ENCODE measurements at regions not wholly inside any gene's neighbourhood (a gene's known extent, or its start where the extent isn't known, plus 50 kb on each side); places are given as distances from the start of the nearest gene placed in this dataset.

DNA sequence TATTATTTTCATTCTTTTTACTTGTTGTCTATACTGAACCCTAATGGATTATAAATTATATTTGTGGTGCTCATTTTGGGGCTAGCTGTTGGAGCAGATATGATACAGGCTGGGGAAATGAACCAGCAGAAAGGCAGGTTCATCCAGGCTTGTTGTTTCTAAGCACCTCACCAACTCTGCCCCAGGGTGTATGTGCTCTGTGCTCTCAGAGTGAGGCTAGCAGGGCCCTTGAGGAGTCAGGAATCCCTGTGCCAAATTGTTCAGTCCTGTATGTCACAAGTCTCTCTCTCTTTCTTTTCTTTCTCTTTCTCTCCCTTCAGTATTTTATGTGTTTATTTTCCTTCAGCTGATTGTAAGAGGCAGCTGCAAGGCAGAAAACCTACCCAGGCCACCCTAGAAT, 181.1 kb upstream of the DPP10 start:
- no peak for TF ChIP-seq CTCF (IDR thresholded peaks at IDR 0.05; ENCODE audit: insufficient read depth, low read length)
- TF ChIP-seq, protein P1, sequence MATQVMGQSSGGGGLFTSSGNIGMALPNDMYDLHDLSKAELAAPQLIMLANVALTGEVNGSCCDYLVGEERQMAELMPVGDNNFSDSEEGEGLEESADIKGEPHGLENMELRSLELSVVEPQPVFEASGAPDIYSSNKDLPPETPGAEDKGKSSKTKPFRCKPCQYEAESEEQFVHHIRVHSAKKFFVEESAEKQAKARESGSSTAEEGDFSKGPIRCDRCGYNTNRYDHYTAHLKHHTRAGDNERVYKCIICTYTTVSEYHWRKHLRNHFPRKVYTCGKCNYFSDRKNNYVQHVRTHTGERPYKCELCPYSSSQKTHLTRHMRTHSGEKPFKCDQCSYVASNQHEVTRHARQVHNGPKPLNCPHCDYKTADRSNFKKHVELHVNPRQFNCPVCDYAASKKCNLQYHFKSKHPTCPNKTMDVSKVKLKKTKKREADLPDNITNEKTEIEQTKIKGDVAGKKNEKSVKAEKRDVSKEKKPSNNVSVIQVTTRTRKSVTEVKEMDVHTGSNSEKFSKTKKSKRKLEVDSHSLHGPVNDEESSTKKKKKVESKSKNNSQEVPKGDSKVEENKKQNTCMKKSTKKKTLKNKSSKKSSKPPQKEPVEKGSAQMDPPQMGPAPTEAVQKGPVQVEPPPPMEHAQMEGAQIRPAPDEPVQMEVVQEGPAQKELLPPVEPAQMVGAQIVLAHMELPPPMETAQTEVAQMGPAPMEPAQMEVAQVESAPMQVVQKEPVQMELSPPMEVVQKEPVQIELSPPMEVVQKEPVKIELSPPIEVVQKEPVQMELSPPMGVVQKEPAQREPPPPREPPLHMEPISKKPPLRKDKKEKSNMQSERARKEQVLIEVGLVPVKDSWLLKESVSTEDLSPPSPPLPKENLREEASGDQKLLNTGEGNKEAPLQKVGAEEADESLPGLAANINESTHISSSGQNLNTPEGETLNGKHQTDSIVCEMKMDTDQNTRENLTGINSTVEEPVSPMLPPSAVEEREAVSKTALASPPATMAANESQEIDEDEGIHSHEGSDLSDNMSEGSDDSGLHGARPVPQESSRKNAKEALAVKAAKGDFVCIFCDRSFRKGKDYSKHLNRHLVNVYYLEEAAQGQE (IDR thresholded peaks at IDR 0.05; ENCODE audit: insufficient replicate concordance, low read depth) = no peak
